ENCODE measurements at regions not wholly inside any gene's neighbourhood (a gene's known extent, or its start where the extent isn't known, plus 50 kb on each side); places are given as distances from the start of the nearest gene placed in this dataset.

DNA sequence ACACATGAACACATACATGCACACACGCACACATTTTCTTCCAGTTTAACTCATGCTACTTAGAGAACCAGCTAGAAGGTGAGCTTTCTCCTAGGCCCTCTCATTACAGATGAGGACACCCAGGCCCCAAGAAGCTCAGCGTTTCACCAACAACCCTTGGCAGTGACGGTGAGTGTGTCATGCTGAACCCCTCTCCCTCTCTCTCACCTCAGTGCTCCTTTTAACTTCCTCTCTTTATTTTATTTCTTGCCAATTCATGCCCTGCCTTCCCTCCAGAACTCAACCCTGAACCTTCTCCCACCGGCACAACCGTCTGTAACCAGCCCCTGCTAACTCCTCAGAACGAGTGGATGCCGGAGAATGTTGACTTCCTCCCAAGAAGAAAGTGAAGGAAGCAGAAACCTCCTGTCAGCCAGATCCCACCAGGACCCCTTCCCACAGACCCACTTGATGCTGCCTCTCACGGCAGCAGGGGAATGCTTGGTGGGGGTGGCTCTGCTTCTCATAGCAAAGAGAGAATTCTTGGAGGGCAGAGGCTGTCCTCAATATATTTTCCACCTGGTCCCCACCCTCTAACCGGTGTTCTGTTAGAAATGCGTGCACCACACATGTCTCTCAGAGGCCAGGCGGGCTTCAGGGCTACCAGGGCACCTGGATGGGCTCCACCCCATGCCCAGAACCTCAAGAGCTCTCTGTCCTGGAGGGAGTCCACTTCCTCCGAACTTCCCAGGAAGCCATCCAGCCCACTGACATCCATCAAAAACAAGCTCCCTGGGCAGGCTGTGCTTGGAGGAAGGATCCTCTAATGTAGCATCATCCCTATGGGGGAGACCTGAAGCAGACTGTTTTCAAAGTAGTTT lies 134.0 kb downstream of the TOMM20 start:
- H3K9me1 ChIP-seq (ENCODE audit: control insufficient read depth, insufficient read depth, low read length): no peaks in the 10 kb centered on the region
- H3K27me3 ChIP-seq (ENCODE audit: control insufficient read depth in 2 of 2, insufficient read depth in 2 of 2, low read length in 2 of 2): no peaks in the 10 kb centered on the region
- ChIA-PET POLR2A (interaction anchor here (0.7 to 0.9 kb wide), 6 partner anchors 8 to 1454 kb away, joined by 3 read pairs; no protein-coding TSS in a partner anchor), CTCF (ENCODE audit: low intra/inter-chr PET ratio) (no interaction called here)
- DNase-seq (ENCODE audit: extremely low read depth in 1 of 4, low spot score in 3 of 4) (no peak), ATAC-seq (no peak), FAIRE-seq (no peak)
- H3K9ac ChIP-seq (ENCODE audit: insufficient read depth in 1 of 2, low read depth in 2 of 2, low read length in 2 of 2): no peak overlapping the region
- H3K9me3 ChIP-seq (replicated peaks; ENCODE audit: control insufficient read depth, insufficient read depth, low read depth, low read length): no peaks in the 10 kb centered on the region
- no peak for TF ChIP-seq HDAC1 (IDR thresholded peaks at IDR 0.05)
- TF ChIP-seq ZZZ3 (IDR thresholded peaks at IDR 0.05): no peak
- no peak for TF ChIP-seq DACH1 (IDR thresholded peaks at IDR 0.05; ENCODE audit: partially characterized antibody)
- TF ChIP-seq MTA3 (IDR thresholded peaks at IDR 0.05; ENCODE audit: borderline replicate concordance): no peak
- TF ChIP-seq ZNF354B (CRISPR knock-in tag; IDR thresholded peaks at IDR 0.05): no peak
- no peak for TF ChIP-seq HNRNPLL (IDR thresholded peaks at IDR 0.05; ENCODE audit: low read depth, low read length, poor library complexity, severe bottlenecking)
- TF ChIP-seq TAF1 (IDR thresholded peaks at IDR 0.05; ENCODE audit: control insufficient read depth, extremely low read depth, insufficient read depth, low read length, severe bottlenecking): no peak
- H3K4me3 ChIP-seq: no peak overlapping the region
- H3K4me2 ChIP-seq (ENCODE audit: insufficient read depth, low read length): no peak overlapping the region
- no peaks in the 10 kb centered on the region for H3K79me2 ChIP-seq (ENCODE audit: control insufficient read depth, insufficient read depth, low read length)
- H2AFZ ChIP-seq (ENCODE audit: low read depth, low read length): peak overlapping the region; percentile 20
- in situ Hi-C loops (cut with MboI): no loop called here
- H4K20me1 ChIP-seq (replicated peaks; ENCODE audit: control insufficient read depth, insufficient read depth, low read length): no peaks in the 10 kb centered on the region
- H3K36me3 ChIP-seq (ENCODE audit: control insufficient read depth, insufficient read depth, low read length): no peaks in the 10 kb centered on the region
- H3K27ac ChIP-seq (ENCODE audit: extremely low read depth, low read depth, low read length): no peak overlapping the region
- intact Hi-C loops (cut with micrococcal nuclease): no loop called here
- WGBS (ENCODE audit: insufficient coverage, low coverage, missing lambda C conversion rate): 49% methylated on average over 12 of the region's 12 CpGs
- BruUV-seq (replicated peaks): no TSS peak
- H3K4me1 ChIP-seq (replicated peaks in 1 of 2; ENCODE audit: control insufficient read depth in 2 of 2, insufficient read depth in 2 of 2, low read length in 2 of 2): peaks cover 8 to 21% of the 10 kb centered on the region in 2 experiments; a peak in 4 of 5 replicates

Measured in K562 (cell line).